Effector memory CD4-positive, alpha-beta T cell (primary cell): ENCODE measurements at regions not wholly inside any gene's neighbourhood (a gene's known extent, or its start where the extent isn't known, plus 50 kb on each side); places are given as distances from the start of the nearest gene placed in this dataset.
"Not testable (repeated sequence)": the region's sequence is repeated elsewhere in the genome, so short reads cannot be mapped to it uniquely, and the experiment has no call there.

ENCODE experiments used
- DNase-seq, 3 donors: peaks; one replicate each; pipeline ENCODE4 v3.0.0-alpha.2; 2020
- H3K27ac ChIP-seq: 2 replicates; pipeline ENCODE4 v1.7.0; 2013; ENCODE audit warnings: mild to moderate bottlenecking, low read length, moderate library complexity; ENCODE audit not compliant: insufficient read depth, poor library complexity, severe bottlenecking
- H3K27me3 ChIP-seq: replicated peaks from 2 replicates; pipeline ENCODE4 v1.7.0; 2013; ENCODE audit warnings: mild to moderate bottlenecking, low read length; ENCODE audit not compliant: insufficient read depth, control insufficient read depth, poor library complexity, severe bottlenecking
- H3K36me3 ChIP-seq: 2 replicates; pipeline ENCODE4 v1.7.0; 2013; ENCODE audit warnings: mild to moderate bottlenecking, low read length, moderate library complexity; ENCODE audit not compliant: control insufficient read depth, insufficient read depth
- H3K4me1 ChIP-seq: 2 replicates; pipeline ENCODE4 v1.7.0; 2013; ENCODE audit warnings: low read length, mild to moderate bottlenecking; ENCODE audit not compliant: control insufficient read depth, insufficient read depth, poor library complexity, severe bottlenecking
- H3K4me3 ChIP-seq: 2 replicates; pipeline ENCODE4 v1.7.0; 2013; ENCODE audit warnings: low read length, low read depth, mild to moderate bottlenecking; ENCODE audit not compliant: insufficient read depth, poor library complexity, severe bottlenecking
- H3K9me3 ChIP-seq: 2 replicates; pipeline ENCODE4 v1.7.0; 2013; ENCODE audit warnings: mild to moderate bottlenecking, low read length, moderate library complexity; ENCODE audit not compliant: control insufficient read depth

DNA sequence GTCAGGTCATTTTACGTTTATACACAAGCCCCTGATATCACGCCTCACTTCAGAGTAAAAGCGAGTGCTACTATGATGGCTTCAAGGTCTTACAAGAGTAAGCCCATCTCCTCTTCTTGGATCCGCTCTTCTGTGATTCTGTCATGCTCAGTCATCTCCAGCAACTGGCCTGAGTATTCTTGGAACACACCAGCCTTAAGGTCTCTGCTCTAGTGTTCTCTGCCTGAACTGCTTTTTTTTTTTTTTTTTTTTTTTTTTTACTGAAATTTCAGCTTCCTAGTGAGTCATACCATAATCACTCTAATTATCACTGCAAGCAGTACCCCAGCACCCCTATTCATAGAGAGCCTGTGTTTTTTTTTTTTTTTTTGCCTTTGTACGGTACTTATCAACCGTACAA is 1228.9 kb downstream of the CNTNAP5 start:
- no peak for DNase-seq
- Histone ChIP-seq H3K9me3 (no peaks in the 10 kb centered on the region), H3K36me3 (no peaks in the 10 kb centered on the region)

DNA sequence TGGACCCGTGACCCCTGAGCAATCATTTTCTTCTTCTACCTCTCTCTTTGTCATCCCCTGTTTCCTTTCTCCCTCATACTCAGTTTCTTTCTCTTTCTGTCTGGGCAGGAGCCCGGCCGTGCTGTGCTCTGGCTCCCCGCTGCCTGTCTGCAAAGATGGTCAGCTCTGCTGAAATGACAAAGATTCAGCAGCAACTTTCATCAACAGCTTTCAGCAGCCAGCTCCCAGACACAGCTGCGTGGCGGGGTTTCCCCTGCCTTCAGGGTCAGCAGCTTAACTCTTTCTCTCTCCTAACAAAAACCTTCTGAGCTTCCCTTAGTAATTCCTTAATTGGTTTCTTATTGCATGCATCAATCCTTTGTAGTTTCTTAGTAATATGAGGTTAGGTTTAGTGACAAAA is 1234.4 kb downstream of the CNTNAP5 start:
- H3K36me3 ChIP-seq = no peaks in the 10 kb centered on the region
- no peak overlapping the region for H3K4me3 ChIP-seq
- no peak overlapping the region for H3K27ac ChIP-seq
- no peaks in the 10 kb centered on the region for H3K27me3 ChIP-seq
- no peaks in the 10 kb centered on the region for H3K4me1 ChIP-seq
- no peaks in the 10 kb centered on the region for H3K9me3 ChIP-seq
- DNase-seq = no peak

More for the DNA sequence above, 1228.9 kb downstream of the CNTNAP5 start:
- Histone ChIP-seq H3K4me1 (no peaks in the 10 kb centered on the region), H3K27me3 (no peaks in the 10 kb centered on the region), H3K27ac (no peak overlapping the region), H3K4me3 (no peak overlapping the region)

DNA sequence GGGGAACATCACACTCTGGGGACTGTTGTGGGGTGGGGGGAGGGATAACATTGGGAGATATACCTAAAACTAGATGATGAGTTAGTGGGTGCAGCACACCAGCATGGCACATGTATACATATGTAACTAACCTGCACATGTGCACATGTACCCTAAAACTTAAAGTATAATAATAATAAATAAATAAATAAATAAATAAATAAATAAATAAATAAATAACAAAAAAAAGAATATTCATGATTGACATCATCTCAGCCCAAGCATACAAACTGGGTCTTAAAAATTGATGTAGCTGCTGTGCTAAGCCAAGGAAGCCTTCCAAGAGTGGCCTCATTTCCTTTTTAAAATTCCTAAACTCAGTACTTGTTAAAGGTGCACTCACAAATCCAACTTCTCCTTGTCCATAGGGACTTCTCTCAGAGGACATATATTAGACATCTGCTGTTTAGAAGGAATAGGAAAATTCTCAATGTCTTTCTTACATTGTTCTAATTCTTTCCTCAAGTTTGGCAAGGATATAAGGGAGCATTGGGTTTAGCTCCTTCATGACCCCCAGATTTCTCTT is 1235.4 kb downstream of the CNTNAP5 start:
- not testable (repeated sequence) for H3K27ac ChIP-seq, H3K4me1 ChIP-seq, H3K4me3 ChIP-seq, H3K27me3 ChIP-seq, H3K36me3 ChIP-seq, DNase-seq, H3K9me3 ChIP-seq

DNA sequence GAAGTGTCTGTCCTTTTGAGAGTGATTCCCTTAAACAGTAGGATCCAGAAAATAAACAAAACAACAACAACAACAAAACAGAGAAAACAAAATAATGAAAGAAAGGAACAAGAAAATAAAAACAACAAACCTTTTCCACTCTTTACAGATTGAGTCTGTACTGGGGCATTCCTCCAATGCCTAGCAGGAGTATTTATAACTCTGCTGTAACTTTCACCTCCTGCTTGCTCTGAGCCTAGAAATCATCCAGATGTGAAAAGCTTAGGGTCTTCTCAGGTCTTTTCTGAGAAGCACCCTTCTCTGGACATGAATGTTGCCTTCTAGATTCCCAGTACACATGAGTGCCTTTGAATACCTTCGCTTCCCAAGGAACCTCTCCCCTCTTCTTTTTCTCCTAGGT is 1239.4 kb downstream of the CNTNAP5 start:
- DNase-seq = no peak
- H3K36me3 ChIP-seq = no peaks in the 10 kb centered on the region
- H3K4me1 ChIP-seq = no peaks in the 10 kb centered on the region
- no peak overlapping the region for H3K4me3 ChIP-seq
- no peak overlapping the region for H3K27ac ChIP-seq
- H3K27me3 ChIP-seq = no peaks in the 10 kb centered on the region
- H3K9me3 ChIP-seq = no peaks in the 10 kb centered on the region

DNA sequence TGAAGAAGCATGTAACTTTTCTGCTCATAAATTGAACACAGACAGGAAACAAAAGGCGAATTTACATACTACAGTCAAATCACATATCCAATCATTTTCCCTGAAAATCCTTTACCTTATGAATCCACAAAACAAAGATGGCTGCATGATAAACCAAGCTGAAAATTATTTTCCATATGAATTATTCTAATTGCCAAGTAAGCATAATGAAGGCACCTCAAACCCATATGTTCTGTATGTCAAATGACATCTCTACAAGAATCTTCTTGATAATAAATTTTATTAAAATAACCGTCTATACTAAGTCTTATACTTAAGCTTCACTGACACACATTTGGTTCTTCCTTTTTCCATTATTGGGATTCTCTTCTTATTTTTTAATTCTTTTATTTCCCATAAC is 1242.6 kb downstream of the CNTNAP5 start:
- DNase-seq = no peak
- H3K36me3 ChIP-seq = no peaks in the 10 kb centered on the region
- no peaks in the 10 kb centered on the region for H3K27me3 ChIP-seq
- no peak overlapping the region for H3K27ac ChIP-seq
- H3K4me3 ChIP-seq = no peak overlapping the region
- no peaks in the 10 kb centered on the region for H3K9me3 ChIP-seq
- H3K4me1 ChIP-seq = no peaks in the 10 kb centered on the region

DNA sequence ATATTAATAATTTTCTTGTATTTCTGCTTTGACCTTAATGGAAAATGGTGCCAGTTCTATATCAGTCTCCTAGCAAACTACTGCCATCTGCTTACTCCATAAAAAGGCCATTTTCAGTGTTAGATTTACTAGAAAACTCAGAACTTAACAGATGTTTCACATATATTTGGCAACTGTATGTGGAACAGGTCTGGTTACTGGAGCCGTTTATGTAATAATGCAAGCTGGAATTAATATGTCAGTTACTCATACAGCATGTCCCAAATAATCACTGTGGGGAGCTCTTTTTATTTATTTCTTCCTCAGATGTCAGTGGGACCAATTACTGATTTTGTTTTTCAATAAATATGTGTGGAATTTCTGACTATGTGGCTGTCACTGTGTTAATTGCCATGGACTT is 1247.6 kb downstream of the CNTNAP5 start:
- Histone ChIP-seq H3K4me3 (no peak overlapping the region), H3K9me3 (no peaks in the 10 kb centered on the region), H3K27ac (no peak overlapping the region), H3K4me1 (no peaks in the 10 kb centered on the region), H3K36me3 (no peaks in the 10 kb centered on the region), H3K27me3 (no peaks in the 10 kb centered on the region)
- DNase-seq = no peak

DNA sequence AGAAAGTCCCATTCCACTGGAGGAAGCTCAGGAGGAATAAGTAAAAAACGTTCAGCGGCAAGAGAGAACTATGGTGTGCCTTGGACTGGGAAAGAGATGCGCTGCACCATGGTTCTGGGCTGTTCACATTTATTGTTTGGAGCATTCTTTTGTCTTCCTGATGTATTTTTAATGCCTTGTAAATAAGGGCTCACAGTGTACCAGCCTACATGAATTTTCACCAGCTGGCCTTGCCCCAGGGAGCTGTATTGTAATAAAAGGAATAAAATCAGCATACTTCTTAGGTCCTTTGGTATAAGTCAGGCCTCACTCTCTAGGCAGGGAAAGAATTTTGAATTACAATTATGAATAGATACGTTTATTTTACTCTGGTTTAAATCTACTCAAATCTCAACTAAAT is 1249.6 kb downstream of the CNTNAP5 start:
- H3K36me3 ChIP-seq = no peaks in the 10 kb centered on the region
- H3K27me3 ChIP-seq = no peaks in the 10 kb centered on the region
- no peaks in the 10 kb centered on the region for H3K4me1 ChIP-seq
- H3K9me3 ChIP-seq = no peaks in the 10 kb centered on the region
- no peak overlapping the region for H3K4me3 ChIP-seq
- no peak overlapping the region for H3K27ac ChIP-seq
- no peak for DNase-seq

DNA sequence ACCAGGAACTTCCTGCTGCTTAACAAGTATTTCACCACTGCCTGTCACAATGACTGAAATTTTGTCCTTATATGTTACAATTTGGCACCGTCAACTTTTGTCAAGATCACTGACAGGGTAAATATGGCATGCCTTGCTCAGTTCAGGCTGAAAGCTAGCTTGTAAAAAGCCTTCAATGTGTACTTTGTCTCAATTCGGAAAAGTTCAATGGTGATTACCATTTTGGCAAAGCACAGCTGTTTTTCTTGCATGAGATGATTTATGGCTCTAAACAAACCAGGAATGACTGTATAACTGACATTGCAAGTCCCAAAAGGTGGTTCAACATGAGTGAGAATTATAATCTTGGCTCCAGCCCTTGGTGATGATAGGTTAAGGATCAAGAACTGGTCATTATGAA is 1255.2 kb downstream of the CNTNAP5 start:
- Histone ChIP-seq H3K27ac (no peak overlapping the region), H3K4me3 (no peak overlapping the region), H3K9me3 (no peaks in the 10 kb centered on the region), H3K4me1 (no peaks in the 10 kb centered on the region), H3K36me3 (no peaks in the 10 kb centered on the region), H3K27me3 (no peaks in the 10 kb centered on the region)
- no peak for DNase-seq

DNA sequence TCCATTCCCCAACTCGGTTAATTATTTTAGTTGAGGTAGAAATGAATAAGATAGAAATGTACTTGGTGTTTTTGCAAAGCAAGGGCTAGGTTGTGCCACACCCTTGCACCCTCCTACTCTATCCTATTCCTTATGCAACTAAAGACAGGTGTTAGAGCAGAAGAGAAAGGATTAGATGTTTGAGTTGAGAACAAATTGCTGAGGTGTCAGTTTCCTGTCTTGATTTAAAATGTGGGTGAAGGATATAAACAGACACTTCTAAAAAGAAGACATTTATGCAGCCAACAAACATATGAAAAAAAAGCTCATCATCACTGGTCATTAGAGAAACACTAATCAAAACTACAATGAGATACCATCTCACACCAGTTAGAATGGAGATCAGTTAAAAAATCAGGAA is 1256.2 kb downstream of the CNTNAP5 start:
- no peaks in the 10 kb centered on the region for H3K4me1 ChIP-seq
- H3K4me3 ChIP-seq = no peak overlapping the region
- H3K36me3 ChIP-seq = no peaks in the 10 kb centered on the region
- H3K27me3 ChIP-seq = no peaks in the 10 kb centered on the region
- no peak overlapping the region for H3K27ac ChIP-seq
- H3K9me3 ChIP-seq = no peaks in the 10 kb centered on the region
- no peak for DNase-seq

DNA sequence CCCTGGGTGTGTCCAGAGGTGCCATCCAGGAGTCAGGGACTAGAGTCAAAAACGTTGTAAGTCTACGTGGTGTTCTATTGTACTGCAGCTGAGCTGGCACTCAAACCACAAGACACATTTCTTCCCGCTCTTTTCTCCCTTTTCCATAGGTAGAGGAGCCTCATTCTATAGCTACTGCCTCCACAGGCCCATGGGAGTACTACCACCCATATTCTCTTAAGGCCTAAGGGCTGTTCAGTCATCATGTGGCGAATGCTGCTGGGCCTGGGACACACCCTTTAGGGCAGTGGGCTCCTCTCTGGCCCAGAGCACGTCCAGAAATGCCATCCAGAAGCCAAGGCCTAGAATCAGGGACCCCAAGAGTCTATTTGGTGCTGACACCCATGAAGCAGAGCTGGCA is 1271.7 kb downstream of the CNTNAP5 start:
- DNase-seq = no peak
- H3K9me3 ChIP-seq = peaks cover 5% of the 10 kb centered on the region
- H3K36me3 ChIP-seq = no peaks in the 10 kb centered on the region
- H3K4me1 ChIP-seq = no peaks in the 10 kb centered on the region
- H3K27ac ChIP-seq = no peak overlapping the region
- no peaks in the 10 kb centered on the region for H3K27me3 ChIP-seq
- no peak overlapping the region for H3K4me3 ChIP-seq
